Left renal cortex interstitium (tissue), 4 donors: ENCODE measurements at regions not wholly inside any gene's neighbourhood (a gene's known extent, or its start where the extent isn't known, plus 50 kb on each side); places are given as distances from the start of the nearest gene placed in this dataset.

Source experiments
- DNase-seq, 4 donors: peaks; one replicate each; pipeline ENCODE4 v3.0.0-alpha.2; 2013; ENCODE audit warnings: low read depth in 4 of 4, low spot score in 2 of 4, missing footprints in 1 of 4

DNA sequence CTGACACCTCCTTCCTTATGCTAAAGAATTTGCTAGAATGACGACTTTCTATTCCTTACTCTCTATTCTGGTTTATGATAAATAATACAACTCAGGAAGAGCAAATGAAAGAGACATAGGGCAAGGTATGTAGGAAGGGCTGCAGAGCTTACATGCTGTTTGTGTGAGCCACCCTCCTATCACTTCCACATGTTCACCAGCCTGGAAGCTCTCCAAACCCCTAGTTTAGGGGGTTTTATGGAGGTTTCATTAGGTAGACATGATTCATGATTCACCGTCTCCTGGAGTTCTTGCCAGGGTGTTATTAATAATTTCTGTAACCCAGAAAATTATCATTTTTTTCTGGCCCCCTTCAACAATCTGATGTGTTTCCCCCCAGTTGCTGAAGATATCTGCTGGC lies 172.1 kb upstream of the COL8A1 start:
- DNase-seq, result no peak

DNA sequence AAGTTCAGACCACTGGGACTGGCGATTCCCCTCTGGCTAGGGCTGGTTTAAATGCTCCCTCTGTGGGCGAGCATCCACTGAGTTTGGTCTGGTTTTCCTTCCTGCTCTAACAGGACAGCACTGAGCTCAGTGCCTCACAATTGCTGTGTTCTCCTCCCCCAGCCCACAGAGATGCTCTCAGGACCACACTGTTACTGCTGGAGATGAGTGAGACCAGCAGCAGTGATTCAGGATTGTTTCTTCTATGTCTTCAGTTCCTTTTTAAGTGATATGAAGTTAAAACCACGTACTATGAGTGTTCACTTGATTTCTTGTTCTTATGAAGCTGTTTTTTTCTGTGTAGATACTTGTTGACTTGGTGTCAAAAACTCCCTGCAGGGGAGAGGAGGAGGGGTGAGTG lies 180.4 kb upstream of the COL8A1 start:
- no peak for DNase-seq

DNA sequence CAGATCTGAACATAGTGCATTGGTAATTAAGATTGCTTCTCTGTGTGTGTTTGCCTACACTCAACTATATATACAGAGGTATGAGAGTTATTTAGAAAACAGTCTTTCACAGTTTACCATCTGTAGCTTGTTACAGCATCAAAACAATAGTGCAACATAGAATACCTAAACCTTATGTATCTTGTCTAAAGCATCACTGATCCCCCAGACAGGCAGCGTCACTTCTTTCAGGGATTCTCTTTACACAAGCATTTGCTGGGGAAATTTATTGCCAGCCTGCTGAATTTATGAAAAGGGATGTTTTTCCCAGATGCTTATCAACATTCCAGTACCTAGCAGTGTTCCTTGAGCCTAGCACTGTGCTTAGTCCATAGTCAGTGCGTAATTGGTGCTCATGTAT lies 195.8 kb upstream of the COL8A1 start:
- DNase-seq, result no peak

DNA sequence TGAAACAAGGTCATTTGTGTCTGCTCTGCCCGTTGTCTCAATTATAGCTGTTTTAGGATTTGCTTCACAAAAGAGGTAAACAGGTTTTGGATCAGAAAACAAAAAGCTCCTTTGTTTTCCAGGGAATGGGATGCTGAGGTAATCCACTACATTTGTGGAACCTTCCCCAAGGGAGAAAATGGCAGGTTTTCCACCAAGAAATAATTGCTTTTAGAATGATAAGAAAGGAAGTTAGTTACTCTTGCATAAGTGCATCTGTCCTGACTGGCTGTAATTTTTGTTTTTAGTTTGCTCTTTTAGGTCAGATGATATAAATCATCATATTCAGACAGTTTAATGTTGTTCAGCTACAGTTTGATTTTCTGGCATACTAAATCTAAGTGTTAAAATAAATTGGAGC lies 198.5 kb upstream of the COL8A1 start:
- DNase-seq, result peak in 2 of 4 donors; percentile 45 to 47

DNA sequence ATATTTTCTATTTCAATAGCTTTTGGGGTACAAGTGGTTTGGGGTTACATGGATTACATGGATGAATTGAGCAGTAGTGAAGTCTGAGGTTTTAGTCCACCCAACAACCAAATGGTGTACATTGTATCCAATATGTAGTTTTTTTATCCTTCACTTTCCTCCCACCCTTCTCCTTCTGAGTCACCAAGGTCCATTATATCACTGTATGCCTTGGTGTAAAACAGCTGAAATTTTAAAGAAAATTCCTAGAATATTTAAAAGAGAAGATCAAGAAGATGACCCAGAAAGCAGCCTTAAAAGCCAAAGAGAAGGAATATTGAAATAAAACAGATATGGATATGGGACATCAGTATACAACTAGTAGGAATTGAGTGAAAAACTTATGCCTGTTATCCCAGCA lies 204.2 kb upstream of the COL8A1 start:
- DNase-seq, result no peak

DNA sequence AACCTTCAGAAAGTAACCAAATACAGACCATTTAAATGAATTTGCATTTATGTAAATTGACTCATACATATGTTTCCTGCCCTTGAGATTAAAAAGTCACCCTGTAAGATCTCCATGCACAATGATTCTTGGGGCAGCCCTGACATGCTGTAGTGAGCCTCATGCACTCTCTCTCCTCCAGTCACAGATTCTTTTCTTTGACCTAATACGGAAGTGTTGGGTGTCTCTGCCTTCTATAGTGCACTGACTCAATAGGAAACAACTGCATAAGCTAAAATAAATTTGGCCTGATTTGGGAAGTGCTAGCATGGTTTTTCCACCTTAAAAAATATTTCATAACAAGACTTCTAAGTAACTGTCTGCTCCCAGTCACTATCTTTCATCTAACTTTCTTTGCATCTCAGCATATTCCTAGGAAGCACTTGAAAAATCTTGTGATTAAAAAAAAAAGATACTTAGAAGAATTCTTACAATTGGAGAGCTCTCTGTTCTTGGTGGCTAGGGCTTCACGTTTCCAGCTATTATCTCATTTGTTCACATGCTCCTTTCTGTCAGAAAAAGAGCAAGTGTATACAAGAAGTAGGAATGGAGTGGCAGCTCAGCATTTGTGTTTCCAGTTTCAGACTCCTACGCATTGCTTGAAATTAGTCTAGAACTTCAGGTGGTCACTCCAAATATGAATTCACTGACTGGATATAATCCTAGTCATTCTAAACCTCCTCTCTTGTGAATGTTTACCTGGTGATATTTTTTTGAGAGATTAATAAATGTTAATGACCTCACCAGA lies 207.9 kb upstream of the COL8A1 start:
- DNase-seq, result no peak

DNA sequence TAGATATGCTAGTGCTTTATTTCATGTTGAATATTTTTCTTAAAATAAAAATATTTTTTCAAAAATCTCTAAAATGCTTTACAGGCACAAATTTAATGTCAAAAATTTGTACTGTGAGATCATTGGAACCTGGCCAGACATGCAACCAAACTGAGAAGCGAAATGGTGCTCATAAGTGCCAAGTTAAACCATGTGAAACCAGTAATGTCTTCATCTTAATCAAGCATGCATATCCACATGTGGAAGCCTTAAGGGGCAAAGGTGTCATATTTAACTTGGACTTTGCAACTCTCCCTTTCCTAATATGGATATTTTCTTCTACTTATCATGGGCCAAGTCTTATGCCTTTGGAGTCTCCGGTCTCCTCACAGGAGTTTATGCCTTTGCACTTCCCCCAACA lies 208.9 kb upstream of the COL8A1 start:
- no peak for DNase-seq

DNA sequence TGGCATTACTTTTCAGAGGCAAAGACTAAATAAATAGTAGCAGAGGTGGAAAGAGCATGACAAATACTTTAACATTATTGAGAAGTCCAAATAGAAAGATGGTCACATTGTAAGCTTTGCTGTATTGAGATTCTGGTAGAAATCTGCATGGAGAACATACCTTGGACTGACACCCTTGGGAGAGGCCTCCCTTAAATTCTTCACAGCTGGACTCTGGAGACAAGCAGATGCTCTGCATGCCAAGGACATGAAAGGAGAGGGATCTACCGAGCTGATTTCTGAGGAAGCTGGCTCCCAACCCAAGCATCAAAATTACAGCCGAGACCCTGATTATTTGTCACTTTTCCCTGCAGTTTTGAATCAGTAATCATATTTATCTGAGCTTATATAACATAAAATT lies 212.5 kb upstream of the COL8A1 start:
- DNase-seq, result no peak

DNA sequence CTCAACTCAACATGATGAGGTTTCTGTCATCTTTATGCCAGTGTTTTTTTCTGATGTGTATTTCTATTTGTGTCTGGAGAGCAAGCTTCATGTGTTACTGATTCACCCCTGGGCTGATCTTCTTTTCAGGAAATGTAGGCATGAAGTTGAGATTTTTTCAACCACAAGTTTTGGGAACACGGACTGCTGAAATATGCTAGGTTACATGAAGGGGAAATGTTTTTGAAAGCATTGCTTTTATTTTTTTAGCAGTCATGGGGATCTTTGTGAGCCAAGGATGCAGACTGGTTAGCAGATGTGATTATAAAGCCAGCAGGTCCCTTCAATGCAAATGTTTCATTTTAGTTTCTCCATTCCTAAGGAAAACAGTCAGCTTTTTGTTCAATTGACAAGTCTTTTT lies 219.3 kb upstream of the COL8A1 start:
- DNase-seq, result no peak

DNA sequence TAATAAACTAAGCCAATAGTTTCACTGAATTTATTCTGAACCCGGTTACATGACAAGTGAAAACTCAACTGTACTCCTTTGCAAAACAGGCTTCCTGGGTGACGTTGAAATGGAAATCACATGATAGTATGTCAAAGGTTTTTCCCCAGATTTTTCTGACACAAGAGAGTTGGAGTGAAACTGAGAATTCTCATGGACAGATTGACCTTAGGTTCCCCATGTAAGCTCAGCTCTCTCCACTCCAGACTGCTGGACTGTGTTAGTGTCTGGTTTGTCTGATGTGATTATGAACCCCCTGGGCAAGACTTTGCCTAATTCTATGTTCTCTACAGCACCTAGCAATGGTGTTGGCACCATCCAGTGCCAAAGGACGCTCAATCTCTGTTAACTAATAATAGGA lies 219.7 kb upstream of the COL8A1 start:
- DNase-seq, result no peak

DNA sequence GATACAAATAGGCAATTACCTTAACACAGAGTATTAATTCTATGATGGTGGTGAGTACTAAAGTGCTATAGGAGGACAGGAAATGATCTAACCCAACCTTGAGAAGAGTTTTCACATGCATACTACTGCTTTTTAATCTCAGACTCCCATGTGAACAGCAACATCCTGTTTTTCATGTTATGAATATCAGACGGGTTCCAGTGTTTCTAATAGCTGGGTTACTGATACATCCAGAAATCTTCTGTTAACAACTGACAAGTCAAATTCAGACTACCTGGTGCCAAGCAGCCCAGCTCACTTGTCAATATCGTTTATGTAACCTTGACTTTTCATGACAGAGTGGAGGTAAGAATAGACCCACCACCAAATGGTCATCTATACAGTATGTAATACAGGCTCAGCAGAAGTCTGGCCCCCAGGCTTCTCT lies 220.2 kb upstream of the COL8A1 start:
- DNase-seq, result no peak

DNA sequence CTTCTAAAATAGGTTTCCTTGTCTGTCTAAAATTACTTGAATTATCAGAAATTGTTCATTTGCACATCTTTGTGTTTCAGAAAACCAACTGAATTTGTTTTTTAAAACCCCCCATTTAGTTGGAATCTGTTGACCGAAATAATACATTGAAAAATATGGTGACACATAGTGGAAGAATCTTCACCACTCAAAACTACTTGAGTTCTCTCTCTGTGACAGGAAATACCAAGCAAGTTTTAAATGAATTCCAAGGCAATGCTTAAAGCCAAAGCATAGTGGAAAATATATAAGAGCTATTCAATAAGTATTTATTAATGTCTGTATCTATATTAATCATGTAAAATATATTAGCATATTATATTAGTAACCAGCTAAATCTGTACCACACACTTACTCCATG lies 224.9 kb upstream of the COL8A1 start:
- no peak for DNase-seq

DNA sequence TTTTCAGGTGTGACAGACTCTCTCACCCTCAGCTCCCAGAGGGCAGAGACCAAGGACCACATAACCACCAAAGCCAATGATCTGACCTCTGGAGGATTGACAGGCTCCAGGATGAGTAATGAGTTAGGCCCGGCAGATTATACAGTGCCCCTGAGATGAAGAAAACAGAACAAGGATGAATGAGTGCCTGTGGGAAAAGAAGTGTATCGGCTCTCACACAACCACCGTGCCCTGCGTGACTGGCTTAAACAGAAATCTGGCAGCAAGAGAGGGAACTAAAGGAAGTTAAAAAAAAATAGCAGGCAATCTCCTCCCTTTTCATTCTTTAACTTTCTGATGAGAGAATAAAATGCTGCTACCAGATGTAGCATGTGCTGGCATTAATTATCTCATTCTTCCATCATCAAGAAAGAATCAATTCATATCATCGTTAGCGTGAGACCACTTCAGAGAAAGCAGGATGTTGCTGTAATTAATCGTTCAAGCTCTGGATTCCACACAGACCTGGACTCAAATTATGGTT lies 227.5 kb upstream of the COL8A1 start:
- DNase-seq, result no peak

DNA sequence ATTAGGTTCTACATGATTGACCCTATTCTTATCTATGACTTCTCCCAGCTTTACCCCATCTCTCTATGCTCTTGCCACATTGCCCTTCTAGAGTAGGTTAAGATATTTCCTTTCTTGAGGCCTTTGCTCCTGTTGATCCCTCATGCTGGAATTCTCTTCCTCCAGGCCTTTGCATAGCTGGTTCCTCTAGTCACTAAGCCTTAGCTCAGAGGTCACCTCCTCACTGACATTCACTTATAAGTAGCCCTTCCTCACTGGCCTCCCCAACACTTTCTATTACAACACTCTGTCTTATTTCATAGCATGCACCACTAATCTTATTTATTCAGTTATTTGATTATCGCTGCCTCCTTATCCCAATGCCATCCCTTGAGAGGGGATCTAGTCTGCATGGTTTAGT lies 228.4 kb upstream of the COL8A1 start:
- DNase-seq, result no peak

DNA sequence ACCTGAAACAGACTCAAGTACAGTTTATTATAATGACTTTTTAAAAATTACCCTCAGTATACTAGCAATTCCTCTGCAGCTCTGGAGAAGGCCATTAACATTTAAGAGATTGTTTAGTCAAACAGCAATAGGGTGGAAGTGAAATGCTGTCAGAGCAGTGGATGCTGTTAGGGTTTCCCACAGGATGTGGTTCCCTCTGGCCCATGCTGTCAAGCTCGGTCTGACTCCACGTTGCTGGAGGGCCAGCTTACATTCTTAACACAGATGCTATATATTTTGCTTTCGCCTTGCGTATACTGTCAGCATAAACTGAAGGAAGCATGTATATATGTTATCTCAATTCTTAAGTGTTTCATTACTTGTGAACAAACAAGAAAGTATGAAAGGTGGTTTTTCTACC lies 231.1 kb upstream of the COL8A1 start:
- DNase-seq, result no peak

DNA sequence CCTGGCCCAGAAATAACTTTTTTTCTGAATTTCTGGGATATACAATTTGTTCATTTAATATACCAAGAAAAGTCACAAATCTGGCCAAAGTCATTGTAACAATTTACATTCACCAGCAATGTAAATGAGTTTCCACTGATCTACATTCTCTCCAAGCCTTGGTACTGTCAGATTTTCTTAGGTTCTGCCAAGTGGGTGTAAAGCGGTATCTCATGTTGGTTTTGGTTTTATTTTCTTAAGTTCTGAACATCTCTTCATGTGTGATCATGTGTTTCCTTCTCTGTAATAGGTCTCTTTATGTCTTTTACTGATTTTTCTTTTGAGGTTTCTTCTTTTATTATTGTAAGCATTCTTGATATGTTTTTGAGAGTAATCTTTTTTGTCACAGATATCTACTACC lies 235.6 kb upstream of the COL8A1 start:
- DNase-seq, result no peak

DNA sequence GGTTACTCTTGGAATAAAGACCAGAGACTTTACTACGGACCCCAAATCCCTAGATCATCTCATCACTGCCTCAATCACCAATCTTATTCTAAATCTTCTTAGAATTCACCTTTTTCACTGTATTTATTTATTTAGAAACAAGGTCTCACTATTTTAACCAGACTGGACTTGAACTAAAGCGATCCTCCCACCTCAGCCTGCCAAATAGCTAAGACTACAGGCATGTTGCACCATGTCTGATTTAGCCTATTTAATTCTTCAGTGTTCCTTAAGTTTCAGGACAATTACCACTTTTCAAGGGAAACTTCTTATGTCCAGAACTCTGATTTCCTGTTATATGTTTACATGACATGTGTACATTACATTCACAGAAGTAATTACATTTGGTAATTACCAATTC lies 238.0 kb upstream of the COL8A1 start:
- no peak for DNase-seq

DNA sequence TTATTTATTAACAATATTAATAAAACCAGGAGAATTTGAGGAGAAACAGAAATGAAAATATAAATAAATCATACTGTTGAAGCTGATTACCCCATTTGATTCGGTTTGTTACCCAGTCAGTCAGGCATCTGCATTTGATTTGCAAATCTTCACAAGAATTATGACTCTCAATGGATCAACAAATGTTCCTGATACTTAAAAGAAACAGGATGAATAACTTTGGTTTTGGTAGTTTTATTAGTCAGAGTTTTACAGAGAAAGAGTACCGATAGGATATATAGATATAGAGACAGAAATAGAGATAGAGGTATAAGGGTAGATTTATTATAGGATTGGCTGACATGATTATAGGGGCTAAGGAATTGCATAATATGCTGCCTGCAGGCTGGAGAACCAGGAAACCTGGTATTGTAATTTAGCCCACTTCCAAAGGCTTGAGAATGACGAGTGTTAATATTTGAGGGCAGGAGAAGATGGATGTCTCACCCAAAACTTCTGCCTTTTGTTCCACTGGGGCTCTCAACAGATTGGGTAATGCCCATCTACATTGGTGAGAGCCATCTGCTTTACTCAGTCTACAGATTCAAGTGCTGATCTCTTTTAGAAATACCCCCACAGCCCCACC lies 241.6 kb upstream of the COL8A1 start:
- DNase-seq, result no peak

DNA sequence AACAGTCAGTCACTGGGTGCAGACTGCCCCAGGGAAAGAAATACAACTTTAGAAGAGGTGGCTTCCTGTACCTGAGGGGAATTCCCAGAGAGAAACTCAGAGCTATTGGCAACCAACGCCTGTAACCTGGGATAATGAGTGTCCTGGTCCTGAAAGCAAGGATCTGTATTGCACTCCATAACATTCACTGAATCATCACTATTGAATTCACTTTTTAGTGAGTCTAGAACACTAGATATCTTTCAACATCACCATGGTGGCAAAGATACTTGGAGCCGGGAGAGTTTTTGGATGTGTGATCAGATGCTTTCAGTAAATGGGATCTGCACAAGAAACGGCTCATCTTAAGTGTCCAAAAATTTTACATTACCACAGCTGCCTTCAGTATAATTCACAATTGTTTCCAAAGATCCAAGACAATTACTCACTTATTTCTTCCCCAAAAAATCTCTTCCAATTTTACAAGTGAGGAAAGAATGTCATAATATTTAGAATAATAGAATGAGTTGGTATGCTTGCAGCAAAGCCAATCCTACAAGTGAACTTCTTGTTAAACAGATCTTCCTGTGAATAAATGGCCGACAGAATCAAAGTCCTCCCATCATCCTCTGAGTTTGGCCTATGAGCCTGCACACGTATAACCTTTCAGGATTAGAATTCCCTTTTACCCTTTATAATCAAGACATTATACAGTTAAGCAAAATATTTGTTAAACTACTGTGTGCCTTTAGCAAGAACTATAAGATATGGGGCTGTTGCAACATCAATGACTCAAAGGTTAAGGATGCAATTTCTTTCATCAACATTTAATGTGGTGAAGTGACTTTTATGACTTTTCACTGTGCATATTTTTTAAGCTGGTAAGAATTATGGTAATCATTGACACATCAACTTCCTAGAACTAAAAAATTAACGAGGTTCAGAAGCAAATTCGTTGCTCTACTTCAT lies 243.3 kb upstream of the COL8A1 start:
- no peak for DNase-seq

DNA sequence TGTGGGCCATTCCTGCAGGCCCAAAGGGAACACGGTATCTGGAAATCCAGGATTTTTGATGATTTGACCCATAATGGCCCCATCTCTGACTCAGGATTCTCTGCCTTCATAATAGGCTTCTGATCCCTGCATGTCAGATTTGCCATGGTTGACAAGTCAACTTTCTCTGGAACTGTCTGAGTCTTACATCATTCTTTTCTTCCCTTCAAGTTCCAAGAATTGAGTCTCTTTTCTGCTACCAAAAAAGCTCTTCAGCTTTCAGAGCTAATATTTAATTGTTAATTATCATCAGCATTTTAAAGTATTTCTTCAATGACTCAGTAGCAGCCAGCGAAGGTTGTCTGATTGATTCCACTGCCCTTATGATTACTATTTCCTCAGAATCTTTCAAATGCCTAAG lies 244.4 kb upstream of the COL8A1 start:
- DNase-seq, result no peak

DNA sequence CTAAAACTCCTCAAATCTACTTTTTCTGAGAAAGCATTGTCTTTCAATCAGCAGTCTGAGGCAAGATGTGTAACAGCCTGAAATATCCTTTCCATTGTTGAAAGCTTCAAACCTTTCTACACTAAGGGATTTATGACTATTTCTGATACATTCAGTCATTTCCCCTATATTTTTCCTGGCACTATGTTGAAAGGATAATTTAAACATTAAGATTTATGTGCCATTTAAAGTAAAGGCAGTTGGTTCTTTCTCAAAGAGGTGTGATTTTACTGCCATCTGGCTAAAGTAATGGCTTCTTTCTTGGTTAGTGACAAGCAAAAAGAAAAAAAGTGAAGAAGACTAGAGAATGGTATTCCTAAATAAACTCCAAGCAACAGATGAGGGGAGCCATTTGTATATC lies 249.6 kb upstream of the COL8A1 start:
- no peak for DNase-seq
